B cell (primary cell): ENCODE measurements at regions not wholly inside any gene's neighbourhood (a gene's known extent, or its start where the extent isn't known, plus 50 kb on each side); places are given as distances from the start of the nearest gene placed in this dataset.
"Not testable (repeated sequence)": the region's sequence is repeated elsewhere in the genome, so short reads cannot be mapped to it uniquely, and the experiment has no call there.

Experiments used
- ATAC-seq: fragments of 200-7000 bp; cut with Tn5 transposase; one replicate; pipeline ENCODE4 v1.10.0; 2021; ENCODE audit warnings: low read depth, mild to moderate bottlenecking, moderate number of reproducible peaks, moderate library complexity
- CTCF ChIA-PET: fragments of 350-600 bp; sonication (Branson Sonifier 250); formaldehyde crosslinking; loops from one replicate; lab custom pipeline; 2021; ENCODE audit warnings: antibody characterized with exemption, inconsistent platforms; lab: Charles Lee
- POLR2A ChIA-PET: fragments of 350-600 bp; sonication (Branson Sonifier 250); formaldehyde crosslinking; loops from one replicate; lab custom pipeline; 2021; ENCODE audit warnings: antibody characterized with exemption; lab: Charles Lee
- DNase-seq: peaks from one replicate; pipeline ENCODE4 v3.0.0; 2013
- H2AFZ ChIP-seq: 2 replicates; pipeline ENCODE4 v1.6.1; 2012; ENCODE audit warnings: mild to moderate bottlenecking, low read depth, low read length; ENCODE audit not compliant: insufficient read depth, poor library complexity, severe bottlenecking
- H3K27ac ChIP-seq, 2 donors: 1 replicate in 1 of 2; 2 replicates in 1 of 2; pipeline ENCODE4 v1.5.1; 2012 to 2013; ENCODE audit warnings: low read length in 2 of 2, mild to moderate bottlenecking in 2 of 2, moderate library complexity in 1 of 2
- H3K27me3 ChIP-seq, 4 experiments: fragments of 200-600 bp in 1 of 4; sonication (generic) in 1 of 4; replicated peaks in 1 of 4; 1 replicate in 2 of 4; 2 replicates in 2 of 4; pipeline versions ENCODE4 v1.6.1 to v1.7.0; 2013 to 2016; ENCODE audit warnings: low read length in 3 of 4, mild to moderate bottlenecking in 2 of 4, mixed read lengths in 1 of 4, moderate library complexity in 1 of 4; ENCODE audit not compliant: insufficient read depth in 4 of 4, control insufficient read depth in 3 of 4; ENCODE audit errors: control extremely low read depth in 1 of 4
- H3K36me3 ChIP-seq, 2 experiments: replicated peaks in 1 of 2; 1 replicate in 1 of 2; 2 replicates in 1 of 2; pipeline versions ENCODE4 v1.6.1 to v1.7.1; 2013; ENCODE audit warnings: low read length in 1 of 2; ENCODE audit not compliant: insufficient read depth in 2 of 2, control insufficient read depth in 1 of 2; ENCODE audit errors: control extremely low read depth in 1 of 2, extremely low read depth in 1 of 2
- H3K4me1 ChIP-seq, 2 donors: fragments of 200-600 bp in 1 of 2; sonication (generic) in 1 of 2; 1 replicate in 1 of 2; 2 replicates in 1 of 2; pipeline versions ENCODE4 v1.5.1 to v1.6.1; 2013 to 2017; ENCODE audit warnings: low read length in 2 of 2; ENCODE audit not compliant: control insufficient read depth in 2 of 2, insufficient read depth in 2 of 2
- H3K4me2 ChIP-seq: replicated peaks from 2 replicates; pipeline ENCODE3; 2012; ENCODE audit warnings: mild to moderate bottlenecking, low read depth, low read length; ENCODE audit not compliant: poor library complexity, severe bottlenecking
- H3K4me3 ChIP-seq, 5 experiments: fragments of 200-600 bp in 1 of 5; sonication (generic) in 1 of 5; 1 replicate in 3 of 5; 2 replicates in 2 of 5; pipeline versions ENCODE4 v1.5.1 to v1.7.0; 2011 to 2016; ENCODE audit warnings: low read length in 4 of 5, mild to moderate bottlenecking in 4 of 5, low read depth in 2 of 5, control low read depth in 1 of 5, moderate library complexity in 1 of 5; ENCODE audit not compliant: insufficient read depth in 1 of 5; ENCODE audit errors: control extremely low read depth in 1 of 5, extremely low read depth in 1 of 5
- H3K79me2 ChIP-seq: fragments of 200-600 bp; sonication (generic); one replicate; pipeline ENCODE4 v1.6.0; 2016; ENCODE audit warnings: low read length; ENCODE audit not compliant: control insufficient read depth, insufficient read depth
- H3K9ac ChIP-seq: fragments of 200-600 bp; sonication (generic); 2 replicates; pipeline ENCODE4 v1.6.1; 2017; ENCODE audit warnings: mild to moderate bottlenecking, low read length, moderate library complexity
- H3K9me3 ChIP-seq, 3 donors: one replicate each; pipeline versions ENCODE4 v1.6.1 to v1.7.1; 2013; ENCODE audit warnings: low read length in 2 of 3; ENCODE audit not compliant: control insufficient read depth in 2 of 3, insufficient read depth in 1 of 3; ENCODE audit errors: control extremely low read depth in 1 of 3
- H4K20me1 ChIP-seq: 2 replicates; pipeline ENCODE4 v1.6.0; 2012; ENCODE audit warnings: mild to moderate bottlenecking, low read length; ENCODE audit not compliant: insufficient read depth, control insufficient read depth, poor library complexity, severe bottlenecking
- H3K27ac Mint-ChIP-seq: one replicate; pipeline ENCODE4 v1.8.0; 2021; ENCODE audit warnings: mixed read lengths
- H3K27me3 Mint-ChIP-seq: one replicate; pipeline ENCODE4 v1.8.0; 2021; ENCODE audit warnings: mixed read lengths
- H3K4me1 Mint-ChIP-seq: one replicate; pipeline ENCODE4 v1.8.0; 2021; ENCODE audit warnings: mixed read lengths
- H3K4me3 Mint-ChIP-seq: one replicate; pipeline ENCODE4 v1.8.0; 2021; ENCODE audit warnings: mixed read lengths
- H3K9me3 Mint-ChIP-seq: one replicate; pipeline ENCODE4 v1.8.0; 2022; ENCODE audit warnings: mixed read lengths; ENCODE audit not compliant: insufficient read depth
- WGBS: methylation state at CpG from one replicate; pipeline ENCODE4 v1.1.5; 2013; ENCODE audit warnings: missing lambda C conversion rate; ENCODE audit not compliant: insufficient coverage; 5-methylcytosine and 5-hydroxymethylcytosine counted together
- intact Hi-C: fragments of 100-400 bp; cut with micrococcal nuclease; formaldehyde crosslinking; loops from one replicate; pipeline ENCODE4 v1.10.0; 2022

DNA sequence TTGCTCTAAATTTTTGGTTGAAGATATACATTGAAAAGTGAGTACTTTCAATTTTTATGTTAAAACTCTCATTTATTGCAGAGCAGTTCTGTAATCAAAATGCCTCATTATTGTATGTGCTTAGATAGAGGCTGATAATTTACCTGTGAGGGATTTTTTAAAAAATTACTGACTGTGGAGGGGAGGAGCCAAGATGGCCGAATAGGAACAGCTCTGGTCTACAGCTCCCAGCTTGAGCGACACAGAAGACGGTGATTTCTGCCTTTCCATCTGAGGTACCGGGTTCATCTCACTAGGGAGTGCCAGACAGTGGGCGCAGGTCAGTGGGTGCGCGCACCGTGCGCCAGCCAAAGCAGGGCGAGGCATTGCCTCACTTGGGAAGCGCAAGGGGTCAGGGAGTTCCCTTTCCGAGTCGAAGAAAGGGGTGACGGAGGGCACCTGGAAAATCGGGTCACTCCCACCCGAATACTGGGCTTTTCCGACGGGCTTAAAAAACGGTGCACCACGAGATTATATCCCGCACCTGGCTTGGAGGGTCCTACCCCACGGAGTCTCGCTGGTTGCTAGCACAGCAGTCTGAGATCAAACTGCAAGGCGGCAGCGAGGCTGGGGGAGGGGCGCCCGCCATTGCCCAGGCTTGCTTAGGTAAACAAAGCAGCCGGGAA is 89.4 kb downstream of the DDX11 start:
- H3K27ac ChIP-seq, intact Hi-C loops, H3K4me3 Mint-ChIP-seq, DNase-seq, ATAC-seq, H3K27me3 ChIP-seq, CTCF ChIA-PET, H3K9me3 ChIP-seq, H3K27me3 Mint-ChIP-seq, H2AFZ ChIP-seq, H3K36me3 ChIP-seq, H3K4me1 ChIP-seq, H3K9me3 Mint-ChIP-seq, H3K9ac ChIP-seq, H3K27ac Mint-ChIP-seq, H4K20me1 ChIP-seq, H3K4me2 ChIP-seq, H3K79me2 ChIP-seq, POLR2A ChIA-PET, H3K4me1 Mint-ChIP-seq, H3K4me3 ChIP-seq: not testable (repeated sequence)
- 93% methylated on average over 18 of the region's 28 CpGs for WGBS

DNA sequence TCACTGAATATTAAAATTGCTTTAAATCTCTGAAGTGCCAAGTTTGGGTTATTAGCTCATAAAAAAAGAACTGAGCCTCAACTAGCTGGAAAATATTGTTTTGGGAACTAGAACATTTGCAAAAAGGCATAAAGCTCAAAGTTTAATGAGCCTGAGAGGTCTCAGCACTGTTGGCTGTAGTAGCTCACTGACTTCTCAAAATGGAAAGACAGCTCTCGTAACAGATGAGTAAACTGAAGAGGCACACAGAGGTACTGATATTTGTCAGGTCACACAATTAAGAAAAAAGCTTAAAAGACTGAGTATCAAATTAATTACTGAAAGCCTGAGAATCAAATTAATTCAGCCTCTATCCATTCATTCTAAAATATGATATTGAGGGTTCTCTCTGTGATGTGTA is 100.6 kb downstream of the DDX11 start:
- H3K4me1 ChIP-seq, H3K27ac Mint-ChIP-seq, H3K4me1 Mint-ChIP-seq, POLR2A ChIA-PET, DNase-seq, H3K4me3 Mint-ChIP-seq, H2AFZ ChIP-seq, H4K20me1 ChIP-seq, intact Hi-C loops, ATAC-seq, CTCF ChIA-PET, H3K4me2 ChIP-seq, H3K9me3 Mint-ChIP-seq, H3K9me3 ChIP-seq, H3K4me3 ChIP-seq, H3K79me2 ChIP-seq, H3K36me3 ChIP-seq, H3K9ac ChIP-seq, H3K27ac ChIP-seq, H3K27me3 ChIP-seq, H3K27me3 Mint-ChIP-seq: not testable (repeated sequence)
- WGBS: no CpG with 5 or more reads among the region's 1 CpG

DNA sequence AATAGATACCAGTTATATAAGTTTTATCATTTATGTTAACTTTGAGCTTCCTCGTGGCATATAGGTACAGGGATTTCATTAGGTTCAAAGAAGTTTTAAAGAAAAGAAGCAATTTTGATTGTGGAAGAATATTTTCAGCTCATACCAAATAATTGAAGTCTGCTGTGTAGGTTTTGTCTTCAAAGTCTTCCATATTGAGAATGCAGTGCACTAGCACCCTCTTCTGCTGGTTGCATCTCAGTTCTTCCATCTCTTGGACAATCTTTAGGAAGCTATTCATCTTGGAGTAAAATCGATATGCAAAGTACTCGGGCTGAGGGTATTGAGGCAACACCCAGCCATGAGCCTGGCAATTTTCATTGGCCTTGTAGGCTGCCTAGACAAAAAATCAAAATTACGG is 103.9 kb downstream of the DDX11 start:
- H3K9me3 ChIP-seq, H3K4me3 ChIP-seq, H3K9me3 Mint-ChIP-seq, H3K4me2 ChIP-seq, intact Hi-C loops, H4K20me1 ChIP-seq, H3K27me3 Mint-ChIP-seq, CTCF ChIA-PET, H3K9ac ChIP-seq, ATAC-seq, H3K27ac ChIP-seq, H2AFZ ChIP-seq, H3K4me3 Mint-ChIP-seq, H3K79me2 ChIP-seq, H3K27me3 ChIP-seq, H3K36me3 ChIP-seq, H3K27ac Mint-ChIP-seq, DNase-seq, POLR2A ChIA-PET: not testable (repeated sequence)
- peaks cover 19% of the 10 kb centered on the region for H3K4me1 Mint-ChIP-seq
- peaks cover 7 to 13% of the 10 kb centered on the region in 2 donors for H3K4me1 ChIP-seq
- WGBS: no CpG with 5 or more reads among the region's 4 CpGs

DNA sequence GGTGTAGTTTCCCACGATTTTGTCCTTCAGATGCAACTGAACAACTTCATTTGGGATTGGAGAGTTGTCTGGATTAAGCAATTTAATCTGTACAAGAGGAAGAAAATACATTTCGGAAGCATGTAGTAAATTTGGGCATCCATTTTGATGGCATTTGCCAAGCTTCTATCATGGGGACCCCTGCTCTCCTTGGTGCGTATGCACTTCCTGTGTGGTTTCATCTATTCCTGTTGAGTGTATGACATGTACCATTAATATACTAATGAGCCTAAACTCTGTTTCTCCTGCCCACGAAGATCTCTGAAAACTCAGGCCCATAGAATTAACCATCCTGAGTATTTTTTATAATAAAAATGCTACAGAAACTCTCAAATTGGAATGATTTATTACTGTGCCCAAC is 105.2 kb downstream of the DDX11 start:
- H3K27ac ChIP-seq, H3K9me3 ChIP-seq, H3K27me3 ChIP-seq, H3K36me3 ChIP-seq, H3K79me2 ChIP-seq, H3K4me2 ChIP-seq, H3K9ac ChIP-seq, H3K4me3 ChIP-seq, H3K27me3 Mint-ChIP-seq, H3K27ac Mint-ChIP-seq, POLR2A ChIA-PET, ATAC-seq, CTCF ChIA-PET, H4K20me1 ChIP-seq, DNase-seq, intact Hi-C loops, H3K9me3 Mint-ChIP-seq: not testable (repeated sequence)
- peaks cover 22% of the 10 kb centered on the region for H3K4me1 Mint-ChIP-seq
- WGBS: 68% methylated on average over 2 of the region's 4 CpGs
- Histone ChIP-seq H2AFZ (peak overlapping the region; percentile 18), H3K4me1 (peaks cover 7 to 13% of the 10 kb centered on the region in 2 donors)
- peak overlapping the region; percentile 16 for H3K4me3 Mint-ChIP-seq
